Activated CD8-positive, alpha-beta T cell treated with anti-CD3 and anti-CD28 coated beads for 36 hours (primary cell): ENCODE measurements at regions not wholly inside any gene's neighbourhood (a gene's known extent, or its start where the extent isn't known, plus 50 kb on each side); places are given as distances from the start of the nearest gene placed in this dataset.

Source experiments
- ATAC-seq: fragments of 200-7000 bp; cut with Tn5 transposase; one replicate; pipeline ENCODE4 v1.10.0; 2021; ENCODE audit warnings: mild to moderate bottlenecking, moderate library complexity
- CTCF ChIA-PET: fragments of 350-600 bp; sonication (Branson Sonifier 250); formaldehyde crosslinking; loops from one replicate; lab custom pipeline; 2021; ENCODE audit warnings: antibody characterized with exemption; lab: Charles Lee
- POLR2A ChIA-PET: fragments of 350-600 bp; sonication (Branson Sonifier 250); formaldehyde crosslinking; loops from one replicate; lab custom pipeline; 2021; ENCODE audit warnings: antibody characterized with exemption; lab: Charles Lee
- DNase-seq: peaks from one replicate; pipeline ENCODE4 v3.0.0-alpha.2; 2020
- H3K27ac Mint-ChIP-seq: one replicate; pipeline ENCODE4 v1.8.0; 2021; ENCODE audit warnings: mild to moderate bottlenecking, mixed read lengths
- H3K27me3 Mint-ChIP-seq: one replicate; pipeline ENCODE4 v1.8.0; 2021; ENCODE audit warnings: mixed read lengths
- H3K36me3 Mint-ChIP-seq: one replicate; pipeline ENCODE4 v1.8.0; 2021; ENCODE audit warnings: low read depth, mixed read lengths
- H3K4me1 Mint-ChIP-seq: one replicate; pipeline ENCODE4 v1.8.0; 2021; ENCODE audit warnings: low read depth, mixed read lengths
- H3K4me3 Mint-ChIP-seq: one replicate; pipeline ENCODE4 v1.8.0; 2021; ENCODE audit warnings: mild to moderate bottlenecking, moderate library complexity, mixed read lengths
- H3K9me3 Mint-ChIP-seq: one replicate; pipeline ENCODE4 v1.8.0; 2021; ENCODE audit warnings: mixed read lengths
- CTCF ChIP-seq: fragments of 200-600 bp; IDR thresholded peaks from one replicate; pipeline ENCODE4 v1.8.0; 2022; ENCODE audit warnings: antibody characterized with exemption, mild to moderate bottlenecking
- intact Hi-C: fragments of 100-400 bp; cut with micrococcal nuclease; formaldehyde crosslinking; loops from one replicate; pipeline ENCODE4 v1.10.0; 2022

- intact Hi-C loops: no loop called here
- H3K9me3 Mint-ChIP-seq: peaks cover 9% of the 10 kb centered on the region
- no peaks in the 10 kb centered on the region for H3K4me1 Mint-ChIP-seq
- no peak for DNase-seq
- POLR2A ChIA-PET: no interaction called here
- no peak for TF ChIP-seq CTCF
- H3K27me3 Mint-ChIP-seq: peaks cover 3% of the 10 kb centered on the region
- H3K36me3 Mint-ChIP-seq: peaks cover 3% of the 10 kb centered on the region
- no peak for ATAC-seq
- H3K27ac Mint-ChIP-seq: no peak overlapping the region
- CTCF ChIA-PET: no interaction called here
- no peak overlapping the region for H3K4me3 Mint-ChIP-seq
These were observed 308.9 kb downstream of the ANTXR2 start for GRCh38 chr4:79764120-79764519.

DNA sequence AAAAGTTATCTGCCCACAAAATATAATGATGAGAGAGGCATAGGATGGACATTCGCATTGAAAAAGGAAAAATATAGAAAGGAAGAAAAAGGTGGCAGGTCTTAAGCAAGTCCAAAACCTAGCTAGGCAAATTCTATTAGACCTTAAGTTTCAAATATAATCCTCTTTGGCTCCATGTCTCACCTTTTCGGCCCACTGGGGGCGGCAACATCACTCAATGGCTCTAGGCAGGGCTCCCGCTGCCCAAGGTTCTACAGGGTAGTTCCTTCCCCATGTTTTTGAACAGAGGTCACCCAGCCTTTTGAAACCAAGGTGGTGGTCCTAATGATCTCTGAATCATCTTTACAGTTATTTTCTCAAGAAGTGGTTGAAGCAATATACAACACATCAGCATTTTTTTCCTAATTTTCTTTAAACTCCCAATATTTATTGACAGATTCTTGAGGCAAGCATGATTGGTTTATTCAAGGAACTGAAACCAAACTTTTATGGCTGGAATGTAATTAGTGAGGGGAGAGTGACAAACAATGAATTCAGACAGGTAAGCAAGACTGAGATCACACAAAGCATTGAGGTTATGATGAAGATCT lies 309.4 kb downstream of the ANTXR2 start:
- ATAC-seq (no peak), DNase-seq (no peak)
- peaks cover 9% of the 10 kb centered on the region for H3K9me3 Mint-ChIP-seq
- ChIA-PET POLR2A (no interaction called here), CTCF (no interaction called here)
- no peaks in the 10 kb centered on the region for H3K4me1 Mint-ChIP-seq
- H3K4me3 Mint-ChIP-seq: no peak overlapping the region
- TF ChIP-seq CTCF: no peak
- peaks cover 3% of the 10 kb centered on the region for H3K36me3 Mint-ChIP-seq
- H3K27me3 Mint-ChIP-seq: peaks cover 3% of the 10 kb centered on the region
- H3K27ac Mint-ChIP-seq: no peak overlapping the region
- intact Hi-C loops: no loop called here

DNA sequence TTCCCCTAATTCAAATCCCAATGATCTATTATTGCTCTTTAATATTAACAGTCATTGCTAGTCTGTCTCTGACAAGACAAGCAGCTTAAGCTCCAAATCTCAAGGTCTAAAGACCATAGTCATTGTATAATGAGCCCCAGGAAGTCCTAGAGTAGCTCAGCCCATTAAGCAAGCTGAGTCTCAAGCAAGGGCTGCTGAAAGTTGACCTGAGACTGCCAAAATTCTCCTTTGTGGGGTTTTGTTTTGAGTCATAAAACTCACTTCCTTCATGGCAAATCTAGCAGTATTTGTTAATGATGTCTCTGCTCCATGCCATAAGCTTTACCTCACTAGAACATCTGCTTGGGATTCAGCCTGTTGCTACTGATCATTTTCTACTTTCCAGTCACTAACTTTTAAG lies 313.2 kb downstream of the ANTXR2 start:
- no peaks in the 10 kb centered on the region for H3K4me1 Mint-ChIP-seq
- intact Hi-C loops: no loop called here
- DNase-seq (no peak), ATAC-seq (no peak)
- H3K9me3 Mint-ChIP-seq: peaks cover 2% of the 10 kb centered on the region
- no peak for TF ChIP-seq CTCF
- ChIA-PET CTCF (no interaction called here), POLR2A (no interaction called here)
- H3K4me3 Mint-ChIP-seq: no peak overlapping the region
- no peaks in the 10 kb centered on the region for H3K27me3 Mint-ChIP-seq
- H3K27ac Mint-ChIP-seq: no peak overlapping the region
- no peaks in the 10 kb centered on the region for H3K36me3 Mint-ChIP-seq

DNA sequence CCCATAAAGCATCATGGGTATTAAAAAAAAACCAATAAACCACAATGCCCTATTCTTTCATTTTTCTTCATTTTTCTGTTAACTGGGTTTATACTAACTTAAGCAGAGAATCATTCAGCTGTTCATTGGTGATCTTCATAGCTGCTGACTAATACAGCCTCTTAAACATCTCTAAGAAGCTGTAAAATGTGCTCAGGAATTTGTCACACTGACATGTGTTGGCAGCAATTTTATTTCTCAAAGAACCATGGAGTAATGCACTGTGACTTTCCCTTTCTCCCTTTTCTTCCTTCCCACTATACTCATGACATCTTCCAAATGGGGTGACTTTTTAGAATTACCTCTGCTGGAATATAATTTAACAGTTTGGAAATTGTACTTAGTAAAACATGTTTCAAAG lies 315.4 kb downstream of the ANTXR2 start:
- no peaks in the 10 kb centered on the region for H3K36me3 Mint-ChIP-seq
- no peak overlapping the region for H3K4me3 Mint-ChIP-seq
- no peak for DNase-seq
- ChIA-PET CTCF (no interaction called here), POLR2A (no interaction called here)
- ATAC-seq: no peak
- no peaks in the 10 kb centered on the region for H3K4me1 Mint-ChIP-seq
- no peak overlapping the region for H3K27ac Mint-ChIP-seq
- intact Hi-C loops: no loop called here
- TF ChIP-seq CTCF: no peak
- no peaks in the 10 kb centered on the region for H3K27me3 Mint-ChIP-seq
- H3K9me3 Mint-ChIP-seq: peaks cover 2% of the 10 kb centered on the region

DNA sequence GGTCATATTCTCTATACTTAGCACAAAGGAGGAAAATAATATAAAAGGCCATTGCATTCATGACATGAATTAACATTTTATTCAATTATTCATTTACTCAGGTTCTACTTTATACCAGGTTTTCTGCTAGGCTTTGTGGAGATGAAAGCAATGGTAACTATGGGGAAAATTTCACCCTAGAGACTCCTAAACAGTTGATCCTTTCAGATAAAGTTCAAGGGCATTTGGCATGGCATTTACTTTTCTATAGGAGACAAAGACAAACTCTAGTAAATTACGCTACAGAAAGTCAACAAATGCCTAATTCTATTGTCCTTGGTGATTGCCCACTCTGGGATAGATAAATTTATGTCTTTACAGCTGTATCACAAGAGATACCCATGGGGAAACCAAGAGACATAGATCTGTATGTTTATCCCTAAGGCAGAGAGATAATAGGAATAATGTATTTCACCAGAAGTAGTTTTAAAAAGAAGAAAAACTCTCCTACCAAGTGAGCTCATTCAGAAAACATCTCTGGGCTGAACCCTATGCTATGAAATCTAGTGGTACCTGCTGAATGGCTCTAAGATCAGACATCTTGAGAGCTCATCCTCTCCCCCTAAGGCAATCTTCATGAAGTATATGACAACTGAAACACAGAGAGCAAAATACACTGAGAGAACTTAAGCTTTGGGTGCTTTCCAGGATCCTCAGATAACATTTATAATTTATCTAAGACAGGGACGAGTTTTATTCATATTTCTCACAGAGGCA lies 316.7 kb downstream of the ANTXR2 start:
- H3K9me3 Mint-ChIP-seq: no peaks in the 10 kb centered on the region
- H3K4me3 Mint-ChIP-seq: no peak overlapping the region
- no peak overlapping the region for H3K27ac Mint-ChIP-seq
- H3K36me3 Mint-ChIP-seq: no peaks in the 10 kb centered on the region
- no peak for TF ChIP-seq CTCF
- H3K27me3 Mint-ChIP-seq: no peaks in the 10 kb centered on the region
- no peaks in the 10 kb centered on the region for H3K4me1 Mint-ChIP-seq
- ATAC-seq (no peak), DNase-seq (no peak)
- intact Hi-C loops: no loop called here
- ChIA-PET CTCF (interaction anchor here (1.1 kb wide), 1 partner anchor 21 kb away, joined by 3 read pairs; no protein-coding TSS in a partner anchor), POLR2A (no interaction called here)
